Transverse colon (tissue), 4 donors: ENCODE measurements at regions not wholly inside any gene's neighbourhood (a gene's known extent, or its start where the extent isn't known, plus 50 kb on each side); places are given as distances from the start of the nearest gene placed in this dataset.

Experiments used
- DNase-seq: peaks from one replicate; pipeline ENCODE4 v3.0.0-alpha.2; 2019
- H3K27ac ChIP-seq, 4 donors: fragments of 200-600 bp; sonication (generic); 2 replicates each; pipeline ENCODE4 v1.5.1; 2016 to 2018; ENCODE audit warnings: inconsistent platforms in 4 of 4
- H3K27me3 ChIP-seq: fragments of 200-600 bp; sonication (generic); 2 replicates; pipeline ENCODE4 v1.5.1; 2017; ENCODE audit warnings: inconsistent platforms
- H3K36me3 ChIP-seq, 4 donors: fragments of 200-600 bp; sonication (generic); 2 replicates each; pipeline ENCODE4 v1.5.1; 2017 to 2019; ENCODE audit warnings: inconsistent platforms in 4 of 4
- H3K4me1 ChIP-seq, 4 donors: fragments of 200-600 bp; sonication (generic); 2 replicates each; pipeline ENCODE4 v1.5.1; 2017 to 2020; ENCODE audit warnings: inconsistent platforms in 4 of 4
- H3K4me3 ChIP-seq, 4 donors: fragments of 200-600 bp; sonication (generic); 1 replicate in 1 of 4; 2 replicates in 3 of 4; pipeline versions ENCODE4 v1.5.1 to v1.6.1; 2017 to 2019; ENCODE audit warnings: inconsistent platforms in 4 of 4
- H3K9me3 ChIP-seq, 2 donors: fragments of 200-600 bp; sonication (generic); 2 replicates each; pipeline ENCODE4 v1.5.1; 2017 to 2019; ENCODE audit warnings: inconsistent platforms in 2 of 2
- EP300 ChIP-seq: sonication (generic); formaldehyde crosslinking; IDR thresholded peaks from one replicate; pipeline ENCODE4 v1.6.1; 2017; ENCODE audit warnings: antibody characterized with exemption, low read depth
- POLR2A ChIP-seq: fragments of 450-650 bp; IDR thresholded peaks from one replicate; pipeline ENCODE4 v1.6.1; 2016; ENCODE audit warnings: antibody characterized with exemption, mild to moderate bottlenecking, moderate library complexity
- POLR2AphosphoS5 ChIP-seq, 3 donors: sonication (generic); formaldehyde crosslinking; IDR thresholded peaks; one replicate each; pipeline ENCODE4 v1.6.1; 2016; ENCODE audit warnings: antibody characterized with exemption in 3 of 3
- WGBS, 2 donors: methylation state at CpG; one replicate each; pipeline ENCODE4 v1.1.5; 2018; ENCODE audit warnings: low coverage in 1 of 2; 5-methylcytosine and 5-hydroxymethylcytosine counted together
- in situ Hi-C, 4 donors: fragments of 200-750 bp; cut with MboI; loops; one replicate each; pipeline versions ENCODE4 v1.15.0 to v1.15.1; 2017; ENCODE audit warnings: low sequenced_read_pairs in 3 of 4, low pct_ligation_motif_present in 1 of 4, low pct_unique_long_range_greater_than_20kb in 1 of 4
- intact Hi-C: fragments of 100-400 bp; cut with DNase I; formaldehyde crosslinking; loops from one replicate; pipeline ENCODE4 v1.15.1; 2023; ENCODE audit warnings: low total_unique reads
- TF ChIP-seq, protein P1 (sequence below), 5 experiments: fragments of 200-600 bp in 3 of 5; fragments of 450-650 bp in 2 of 5; sonication (generic) in 3 of 5; IDR thresholded peaks; 1 replicate in 2 of 5; 2 replicates in 3 of 5; pipeline ENCODE4 v1.5.1; 2016 to 2017; ENCODE audit warnings: antibody characterized with exemption in 5 of 5, inconsistent platforms in 3 of 5, mild to moderate bottlenecking in 2 of 5, moderate library complexity in 1 of 5

- intact Hi-C loops (no loop called here), in situ Hi-C loops (no loop called here)
- H3K4me3 ChIP-seq = no peak overlapping the region
- H3K27ac ChIP-seq = no peak overlapping the region
- no peaks in the 10 kb centered on the region for H3K27me3 ChIP-seq
- DNase-seq = no peak
- no peaks in the 10 kb centered on the region for H3K9me3 ChIP-seq
- WGBS, 2 donors = 76 to 88% methylated on average over 6 to 8 of the region's 8 CpGs
- H3K36me3 ChIP-seq = no peaks in the 10 kb centered on the region
- no peak for TF ChIP-seq POLR2AphosphoS5 (IDR thresholded peaks at IDR 0.05)
- no peak for TF ChIP-seq POLR2A
- TF ChIP-seq, protein P1, sequence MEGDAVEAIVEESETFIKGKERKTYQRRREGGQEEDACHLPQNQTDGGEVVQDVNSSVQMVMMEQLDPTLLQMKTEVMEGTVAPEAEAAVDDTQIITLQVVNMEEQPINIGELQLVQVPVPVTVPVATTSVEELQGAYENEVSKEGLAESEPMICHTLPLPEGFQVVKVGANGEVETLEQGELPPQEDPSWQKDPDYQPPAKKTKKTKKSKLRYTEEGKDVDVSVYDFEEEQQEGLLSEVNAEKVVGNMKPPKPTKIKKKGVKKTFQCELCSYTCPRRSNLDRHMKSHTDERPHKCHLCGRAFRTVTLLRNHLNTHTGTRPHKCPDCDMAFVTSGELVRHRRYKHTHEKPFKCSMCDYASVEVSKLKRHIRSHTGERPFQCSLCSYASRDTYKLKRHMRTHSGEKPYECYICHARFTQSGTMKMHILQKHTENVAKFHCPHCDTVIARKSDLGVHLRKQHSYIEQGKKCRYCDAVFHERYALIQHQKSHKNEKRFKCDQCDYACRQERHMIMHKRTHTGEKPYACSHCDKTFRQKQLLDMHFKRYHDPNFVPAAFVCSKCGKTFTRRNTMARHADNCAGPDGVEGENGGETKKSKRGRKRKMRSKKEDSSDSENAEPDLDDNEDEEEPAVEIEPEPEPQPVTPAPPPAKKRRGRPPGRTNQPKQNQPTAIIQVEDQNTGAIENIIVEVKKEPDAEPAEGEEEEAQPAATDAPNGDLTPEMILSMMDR (IDR thresholded peaks at IDR 0.05) = no peak
- TF ChIP-seq EP300 = no peak
- no peaks in the 10 kb centered on the region for H3K4me1 ChIP-seq
Measured at GRCh38 chr1:72936942-72937341, 654.6 kb upstream of the NEGR1 start.

GRCh38 chr1:72936151-72936740 lies 653.9 kb upstream of the NEGR1 start:
- no peak for TF ChIP-seq POLR2AphosphoS5 (IDR thresholded peaks at IDR 0.05)
- no peak for TF ChIP-seq EP300
- TF ChIP-seq POLR2A = no peak
- Histone ChIP-seq H3K9me3 (no peaks in the 10 kb centered on the region), H3K4me3 (no peak overlapping the region), H3K27ac (no peak overlapping the region), H3K4me1 (no peaks in the 10 kb centered on the region), H3K36me3 (no peaks in the 10 kb centered on the region), H3K27me3 (no peaks in the 10 kb centered on the region)
- DNase-seq = no peak
- 81 to 85% methylated on average over 6 of the region's 6 CpGs for WGBS, 2 donors
- intact Hi-C loops (no loop called here), in situ Hi-C loops (no loop called here)

DNA sequence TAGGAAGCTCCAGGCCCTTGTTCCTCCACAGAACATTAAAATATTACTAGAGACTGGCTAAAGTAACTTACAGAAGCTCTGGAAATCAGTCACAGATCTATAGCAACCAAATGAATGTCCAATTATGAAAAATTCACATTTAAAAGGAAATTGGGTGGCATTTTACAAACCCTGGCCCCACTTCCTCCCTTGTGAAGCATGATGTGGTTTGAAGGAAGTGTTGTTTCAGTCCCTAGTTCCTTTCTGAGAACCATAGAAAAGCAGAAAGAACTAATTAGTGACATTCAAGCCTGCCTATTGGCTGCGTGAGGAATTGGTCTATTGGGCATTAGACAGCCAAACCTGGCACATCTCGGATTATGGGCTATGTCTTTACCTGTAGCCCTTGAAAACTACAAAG lies 649.7 kb upstream of the NEGR1 start:
- H3K4me1 ChIP-seq = no peaks in the 10 kb centered on the region
- no peaks in the 10 kb centered on the region for H3K36me3 ChIP-seq
- no peaks in the 10 kb centered on the region for H3K27me3 ChIP-seq
- no peaks in the 10 kb centered on the region for H3K9me3 ChIP-seq
- no peak for DNase-seq
- in situ Hi-C loops (no loop called here), intact Hi-C loops (no loop called here)
- H3K27ac ChIP-seq = no peak overlapping the region
- TF ChIP-seq, protein P1 (IDR thresholded peaks at IDR 0.05) = no peak
- TF ChIP-seq POLR2A = no peak
- no peak for TF ChIP-seq EP300
- TF ChIP-seq POLR2AphosphoS5 (IDR thresholded peaks at IDR 0.05) = no peak
- 72 to 90% methylated on average over 2 of the region's 2 CpGs for WGBS, 2 donors
- H3K4me3 ChIP-seq = no peak overlapping the region

GRCh38 chr1:72930528-72930927 lies 648.2 kb upstream of the NEGR1 start:
- Histone ChIP-seq H3K27ac (no peak overlapping the region), H3K36me3 (no peaks in the 10 kb centered on the region), H3K27me3 (no peaks in the 10 kb centered on the region), H3K4me3 (no peak overlapping the region), H3K4me1 (no peaks in the 10 kb centered on the region), H3K9me3 (no peaks in the 10 kb centered on the region)
- TF ChIP-seq, protein P1 (IDR thresholded peaks at IDR 0.05) = no peak
- TF ChIP-seq POLR2A (no peak), POLR2AphosphoS5 (IDR thresholded peaks at IDR 0.05) (no peak), EP300 (no peak)
- 80 to 89% methylated on average over 3 of the region's 3 CpGs for WGBS, 2 donors
- intact Hi-C loops = no loop called here
- DNase-seq = no peak
- in situ Hi-C loops = no loop called here

DNA sequence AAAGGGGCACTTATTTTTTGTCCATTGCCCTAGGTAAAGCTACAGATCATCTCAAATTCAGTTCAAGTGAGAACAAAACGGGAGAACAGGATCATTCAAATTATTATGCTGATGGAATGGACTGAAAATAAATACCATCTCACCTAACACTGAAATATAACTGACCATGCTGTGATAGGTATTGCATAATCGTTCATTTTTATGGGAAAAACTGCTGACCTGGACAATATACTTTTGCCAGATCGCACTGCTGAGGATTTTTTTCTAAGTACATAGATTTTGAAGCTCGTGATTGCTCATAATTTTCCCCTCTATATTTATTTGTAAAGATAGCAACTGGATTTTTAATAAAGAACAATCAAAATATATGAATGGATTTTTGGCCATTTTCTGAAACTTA lies 636.6 kb upstream of the NEGR1 start:
- H3K9me3 ChIP-seq = no peaks in the 10 kb centered on the region
- no peaks in the 10 kb centered on the region for H3K4me1 ChIP-seq
- intact Hi-C loops (no loop called here), in situ Hi-C loops (no loop called here)
- H3K36me3 ChIP-seq = no peaks in the 10 kb centered on the region
- no peak for TF ChIP-seq POLR2AphosphoS5 (IDR thresholded peaks at IDR 0.05)
- no peak for TF ChIP-seq EP300
- no peak for TF ChIP-seq POLR2A
- TF ChIP-seq, protein P1 (IDR thresholded peaks at IDR 0.05) = no peak
- H3K27ac ChIP-seq = no peak overlapping the region
- H3K4me3 ChIP-seq = no peak overlapping the region
- DNase-seq = no peak
- no peaks in the 10 kb centered on the region for H3K27me3 ChIP-seq
- WGBS, 2 donors = 30 to 45% methylated on average over 4 of the region's 4 CpGs
